D721Med (cell line): ENCODE measurements at regions not wholly inside any gene's neighbourhood (a gene's known extent, or its start where the extent isn't known, plus 50 kb on each side); places are given as distances from the start of the nearest gene placed in this dataset.

Experiments
- DNase-seq: peaks from one replicate; pipeline ENCODE4 v3.0.0; 2011; ENCODE audit warnings: low spot score; ENCODE audit not compliant: insufficient read length
- FAIRE-seq: peaks from 2 replicates; lab custom pipeline; 2011; peaks lifted over from hg19 to GRCh38; lab: Jason Lieb, UNC
- CTCF ChIP-seq: IDR thresholded peaks from 2 replicates; pipeline ENCODE4 v1.5.1; 2012; ENCODE audit warnings: mild to moderate bottlenecking, control low read depth; ENCODE audit not compliant: insufficient read depth; ENCODE audit errors: missing control alignments

- FAIRE-seq (no peak), DNase-seq (no peak)
- no peak for TF ChIP-seq CTCF
These were observed 306.0 kb upstream of the KAZN start for GRCh38 chr1:14292520-14292919.

GRCh38 chr1:14294006-14294405 is 304.5 kb upstream of the KAZN start:
- DNase-seq = no peak
- no peak for FAIRE-seq
- no peak for TF ChIP-seq CTCF

GRCh38 chr1:14294860-14295536 is 303.5 kb upstream of the KAZN start:
- no peak for TF ChIP-seq CTCF
- FAIRE-seq = no peak
- DNase-seq = no peak

- DNase-seq (no peak), FAIRE-seq (no peak)
- no peak for TF ChIP-seq CTCF
These were observed 301.7 kb upstream of the KAZN start for GRCh38 chr1:14296795-14297194.

GRCh38 chr1:14297356-14297755 is 301.1 kb upstream of the KAZN start:
- FAIRE-seq (no peak), DNase-seq (no peak)

GRCh38 chr1:14298806-14299205 is 299.7 kb upstream of the KAZN start:
- TF ChIP-seq CTCF = no peak
- FAIRE-seq (no peak), DNase-seq (no peak)

More at GRCh38 chr1:14297356-14297755, 301.1 kb upstream of the KAZN start:
- TF ChIP-seq CTCF = no peak

GRCh38 chr1:14300991-14301703 is 297.3 kb upstream of the KAZN start:
- DNase-seq (no peak), FAIRE-seq (no peak)
- no peak for TF ChIP-seq CTCF
